ENCODE measurements at regions not wholly inside any gene's neighbourhood (a gene's known extent, or its start where the extent isn't known, plus 50 kb on each side); places are given as distances from the start of the nearest gene placed in this dataset.

- H3K27ac ChIP-seq = no peak overlapping the region
- TF ChIP-seq POLR2A (IDR thresholded peaks at IDR 0.05) = no peak
- TF ChIP-seq CTCF (IDR thresholded peaks at IDR 0.05) = no peak
- TF ChIP-seq POLR2AphosphoS5 (IDR thresholded peaks at IDR 0.05; ENCODE audit: insufficient read depth in 1 of 2, low read depth in 1 of 2) = no peak
- intact Hi-C loops (cut with DNase I) = no loop called here
Measured at GRCh38 chr4:164304101-164304639, 449.8 kb upstream of the SMIM31 start.

GRCh38 chr4:164304861-164305260, 449.1 kb upstream of the SMIM31 start:
- no peaks in the 10 kb centered on the region for H3K4me1 ChIP-seq
- no peak for TF ChIP-seq POLR2A (IDR thresholded peaks at IDR 0.05)
- no peaks in the 10 kb centered on the region for H3K9me3 ChIP-seq
- H3K36me3 ChIP-seq = no peaks in the 10 kb centered on the region
- DNase-seq (ENCODE audit: extremely low spot score in 2 of 2) = no peak
- no peaks in the 10 kb centered on the region for H3K27me3 ChIP-seq
- H3K27ac ChIP-seq = no peak overlapping the region
- no peak overlapping the region for H3K4me3 ChIP-seq
- intact Hi-C loops (cut with DNase I) = no loop called here

More at GRCh38 chr4:164304101-164304639, 449.8 kb upstream of the SMIM31 start:
- H3K4me1 ChIP-seq = no peaks in the 10 kb centered on the region
- no peaks in the 10 kb centered on the region for H3K27me3 ChIP-seq
- H3K4me3 ChIP-seq = no peak overlapping the region
- no peaks in the 10 kb centered on the region for H3K36me3 ChIP-seq
- H3K9me3 ChIP-seq = no peaks in the 10 kb centered on the region
- DNase-seq (ENCODE audit: extremely low spot score in 2 of 2) = no peak

- no peaks in the 10 kb centered on the region for H3K4me1 ChIP-seq
- H3K36me3 ChIP-seq = no peaks in the 10 kb centered on the region
- DNase-seq (ENCODE audit: extremely low spot score in 2 of 2) = no peak
- intact Hi-C loops (cut with DNase I) = no loop called here
- H3K4me3 ChIP-seq = no peak overlapping the region
- no peaks in the 10 kb centered on the region for H3K27me3 ChIP-seq
- H3K27ac ChIP-seq = no peak overlapping the region
- no peaks in the 10 kb centered on the region for H3K9me3 ChIP-seq
- TF ChIP-seq POLR2AphosphoS5 (IDR thresholded peaks at IDR 0.05; ENCODE audit: insufficient read depth in 1 of 2, low read depth in 1 of 2) (no peak), CTCF (IDR thresholded peaks at IDR 0.05) (no peak), POLR2A (IDR thresholded peaks at IDR 0.05) (no peak)
Measured at GRCh38 chr4:164307262-164307661, 446.7 kb upstream of the SMIM31 start.

- H3K27me3 ChIP-seq = no peaks in the 10 kb centered on the region
- no peak for DNase-seq (ENCODE audit: extremely low spot score in 2 of 2)
- no peaks in the 10 kb centered on the region for H3K9me3 ChIP-seq
- TF ChIP-seq POLR2AphosphoS5 (IDR thresholded peaks at IDR 0.05; ENCODE audit: insufficient read depth in 1 of 2, low read depth in 1 of 2) (no peak), POLR2A (IDR thresholded peaks at IDR 0.05) (no peak), CTCF (IDR thresholded peaks at IDR 0.05) (no peak)
- no peaks in the 10 kb centered on the region for H3K36me3 ChIP-seq
- no peak overlapping the region for H3K27ac ChIP-seq
- intact Hi-C loops (cut with DNase I) = no loop called here
- H3K4me3 ChIP-seq = no peak overlapping the region
- H3K4me1 ChIP-seq = no peaks in the 10 kb centered on the region
Measured at GRCh38 chr4:164312671-164313070, 441.3 kb upstream of the SMIM31 start.

- TF ChIP-seq POLR2AphosphoS5 (IDR thresholded peaks at IDR 0.05; ENCODE audit: insufficient read depth in 1 of 2, low read depth in 1 of 2) = no peak
- TF ChIP-seq CTCF (IDR thresholded peaks at IDR 0.05) = no peak
- TF ChIP-seq POLR2A (IDR thresholded peaks at IDR 0.05) = no peak
- DNase-seq (ENCODE audit: extremely low spot score in 2 of 2) = no peak
- intact Hi-C loops (cut with DNase I) = no loop called here
Measured at GRCh38 chr4:164313853-164314252, 440.1 kb upstream of the SMIM31 start.

More at GRCh38 chr4:164313853-164314252, 440.1 kb upstream of the SMIM31 start:
- H3K36me3 ChIP-seq = no peaks in the 10 kb centered on the region
- no peaks in the 10 kb centered on the region for H3K27me3 ChIP-seq
- H3K4me3 ChIP-seq = no peak overlapping the region
- H3K9me3 ChIP-seq = no peaks in the 10 kb centered on the region
- H3K27ac ChIP-seq = no peak overlapping the region
- no peaks in the 10 kb centered on the region for H3K4me1 ChIP-seq

Measured in vagina (tissue), 2 donors.